CD14-positive monocyte (primary cell): ENCODE measurements at regions not wholly inside any gene's neighbourhood (a gene's known extent, or its start where the extent isn't known, plus 50 kb on each side); places are given as distances from the start of the nearest gene placed in this dataset.

ENCODE experiments used
- DNase-seq, 3 donors: peaks; one replicate each; pipeline ENCODE4 v3.0.0-alpha.2; 2011 to 2022
- H2AFZ ChIP-seq: 2 replicates; pipeline ENCODE4 v1.6.0; 2012; ENCODE audit warnings: mild to moderate bottlenecking, low read depth, low read length, inconsistent platforms; ENCODE audit not compliant: insufficient read depth, poor library complexity, severe bottlenecking
- H3K27ac ChIP-seq, 2 donors: 1 replicate in 1 of 2; 2 replicates in 1 of 2; pipeline ENCODE4 v1.5.1; 2012 to 2013; ENCODE audit warnings: low read length in 2 of 2, control low read depth in 1 of 2, inconsistent platforms in 1 of 2, low read depth in 1 of 2, mild to moderate bottlenecking in 1 of 2
- H3K27me3 ChIP-seq, 2 donors: one replicate each; pipeline versions ENCODE4 v1.6.0 to v1.6.1; 2011 to 2013; ENCODE audit warnings: low read length in 2 of 2; ENCODE audit not compliant: control insufficient read depth in 2 of 2, insufficient read depth in 2 of 2
- H3K36me3 ChIP-seq, 2 donors: replicated peaks in 1 of 2; 1 replicate in 1 of 2; 2 replicates in 1 of 2; pipeline versions ENCODE4 v1.5.1 to v1.6.1; 2012 to 2013; ENCODE audit warnings: low read length in 2 of 2, control low read depth in 1 of 2, inconsistent platforms in 1 of 2, mild to moderate bottlenecking in 1 of 2; ENCODE audit not compliant: insufficient read depth in 2 of 2, control insufficient read depth in 1 of 2
- H3K4me1 ChIP-seq, 2 donors: 1 replicate in 1 of 2; 2 replicates in 1 of 2; pipeline versions ENCODE4 v1.5.1 to v1.6.1; 2012 to 2013; ENCODE audit warnings: low read length in 2 of 2, control low read depth in 1 of 2, inconsistent platforms in 1 of 2, mild to moderate bottlenecking in 1 of 2, moderate library complexity in 1 of 2; ENCODE audit not compliant: insufficient read depth in 2 of 2, control insufficient read depth in 1 of 2
- H3K4me2 ChIP-seq: replicated peaks from 2 replicates; pipeline ENCODE3; 2012; ENCODE audit warnings: low read length, moderate library complexity, mild to moderate bottlenecking; ENCODE audit not compliant: poor library complexity, severe bottlenecking; ENCODE audit errors: extremely low read depth
- H3K4me3 ChIP-seq, 3 experiments: fragments of 200-600 bp in 1 of 3; sonication (generic) in 1 of 3; replicated peaks in 1 of 3; 1 replicate in 2 of 3; 2 replicates in 1 of 3; pipeline ENCODE4 v1.5.1; 2011 to 2013; ENCODE audit warnings: low read length in 3 of 3, mild to moderate bottlenecking in 3 of 3, control low read depth in 2 of 3, low read depth in 2 of 3, inconsistent platforms in 1 of 3, moderate library complexity in 1 of 3
- H3K79me2 ChIP-seq: 2 replicates; pipeline ENCODE4 v1.6.0; 2012; ENCODE audit warnings: mild to moderate bottlenecking, control low read depth, inconsistent platforms, low read length, moderate library complexity; ENCODE audit not compliant: insufficient read depth
- H3K9ac ChIP-seq: 2 replicates; pipeline ENCODE4 v1.6.0; 2017; ENCODE audit warnings: low read length, mild to moderate bottlenecking; ENCODE audit not compliant: insufficient read depth, poor library complexity, severe bottlenecking
- H3K9me3 ChIP-seq, 2 donors: replicated peaks in 1 of 2; 1 replicate in 1 of 2; 2 replicates in 1 of 2; pipeline versions ENCODE4 v1.5.1 to v1.6.1; 2012 to 2013; ENCODE audit warnings: low read length in 2 of 2, control low read depth in 1 of 2; ENCODE audit not compliant: control insufficient read depth in 1 of 2, insufficient read depth in 1 of 2
- H4K20me1 ChIP-seq: 2 replicates; pipeline ENCODE4 v1.6.0; 2012; ENCODE audit warnings: mild to moderate bottlenecking, low read length, control low read depth, moderate library complexity; ENCODE audit not compliant: insufficient read depth
- H3K27ac Mint-ChIP-seq, 7 donors: one replicate each; pipeline ENCODE4 v1.8.0; 2020; ENCODE audit warnings: mild to moderate bottlenecking in 7 of 7, mixed read lengths in 7 of 7, moderate library complexity in 6 of 7, inconsistent platforms in 2 of 7
- H3K27me3 Mint-ChIP-seq, 3 donors: one replicate each; pipeline ENCODE4 v1.8.0; 2021 to 2022; ENCODE audit warnings: low read depth in 3 of 3, mild to moderate bottlenecking in 3 of 3, mixed read lengths in 3 of 3, moderate library complexity in 3 of 3, inconsistent platforms in 1 of 3
- H3K36me3 Mint-ChIP-seq, 2 donors: one replicate each; pipeline ENCODE4 v1.8.0; 2020; ENCODE audit warnings: mixed read lengths in 2 of 2, inconsistent platforms in 1 of 2, mild to moderate bottlenecking in 1 of 2
- H3K4me1 Mint-ChIP-seq: one replicate; pipeline ENCODE4 v1.8.0; 2020; ENCODE audit warnings: mild to moderate bottlenecking, mixed read lengths
- H3K4me3 Mint-ChIP-seq, 2 donors: one replicate each; pipeline ENCODE4 v1.8.0; 2020; ENCODE audit warnings: mild to moderate bottlenecking in 2 of 2, mixed read lengths in 2 of 2, moderate library complexity in 1 of 2
- H3K9me3 Mint-ChIP-seq, 7 donors: one replicate each; pipeline ENCODE4 v1.8.0; 2020 to 2022; ENCODE audit warnings: mixed read lengths in 7 of 7, mild to moderate bottlenecking in 6 of 7, moderate library complexity in 6 of 7, inconsistent platforms in 2 of 7
- WGBS: methylation state at CpG from one replicate; pipeline ENCODE4 v1.1.5; 2013; ENCODE audit warnings: missing lambda C conversion rate; ENCODE audit not compliant: insufficient coverage; 5-methylcytosine and 5-hydroxymethylcytosine counted together
- intact Hi-C, 2 donors: fragments of 100-400 bp; cut with micrococcal nuclease; formaldehyde crosslinking; loops; one replicate each; pipeline versions ENCODE4 v1.15.0 to v1.15.1; 2023
- TF ChIP-seq, protein P1 (sequence below): fragments of 200-600 bp; IDR thresholded peaks from one replicate; pipeline ENCODE4 v1.8.0; 2022; ENCODE audit warnings: antibody characterized with exemption, mild to moderate bottlenecking

DNA sequence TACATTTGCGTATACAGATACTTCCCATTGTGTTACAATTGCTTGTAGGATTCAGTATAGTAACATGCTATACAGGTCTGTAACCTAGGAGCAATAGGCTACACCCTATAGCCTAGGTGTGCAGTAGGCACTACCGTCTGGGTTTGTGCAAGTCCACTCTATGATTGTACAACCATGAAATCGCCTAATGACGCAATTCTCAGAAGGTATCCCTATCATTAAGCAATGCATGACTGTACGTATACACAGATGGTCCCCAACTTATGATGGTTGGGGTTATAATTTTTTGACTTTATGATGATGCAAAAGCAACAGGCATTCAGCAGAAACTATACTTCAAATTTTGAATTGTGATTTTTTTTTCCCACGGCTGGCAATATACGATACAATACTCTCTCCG lies 458.2 kb upstream of the NOX3 start:
- Histone ChIP-seq H4K20me1 (no peaks in the 10 kb centered on the region), H2AFZ (no peak overlapping the region), H3K36me3 (no peaks in the 10 kb centered on the region), H3K4me1 (no peaks in the 10 kb centered on the region), H3K4me3 (no peak overlapping the region), H3K79me2 (no peaks in the 10 kb centered on the region), H3K4me2 (no peak overlapping the region), H3K27me3 (no peaks in the 10 kb centered on the region), H3K9ac (no peak overlapping the region), H3K9me3 (peaks cover 11 to 22% of the 10 kb centered on the region in 2 donors), H3K27ac (no peak overlapping the region)
- DNase-seq, result no peak
- H3K4me1 Mint-ChIP-seq, result no peaks in the 10 kb centered on the region
- WGBS, result 100% methylated on average over 3 of the region's 8 CpGs
- peaks cover 4 to 29% (median 19%) of the 10 kb centered on the region in 7 donors for H3K9me3 Mint-ChIP-seq
- intact Hi-C loops, result no loop called here
- H3K27ac Mint-ChIP-seq, result no peak overlapping the region
- no peaks in the 10 kb centered on the region for H3K36me3 Mint-ChIP-seq
- H3K4me3 Mint-ChIP-seq, result no peak overlapping the region
- TF ChIP-seq, protein P1, sequence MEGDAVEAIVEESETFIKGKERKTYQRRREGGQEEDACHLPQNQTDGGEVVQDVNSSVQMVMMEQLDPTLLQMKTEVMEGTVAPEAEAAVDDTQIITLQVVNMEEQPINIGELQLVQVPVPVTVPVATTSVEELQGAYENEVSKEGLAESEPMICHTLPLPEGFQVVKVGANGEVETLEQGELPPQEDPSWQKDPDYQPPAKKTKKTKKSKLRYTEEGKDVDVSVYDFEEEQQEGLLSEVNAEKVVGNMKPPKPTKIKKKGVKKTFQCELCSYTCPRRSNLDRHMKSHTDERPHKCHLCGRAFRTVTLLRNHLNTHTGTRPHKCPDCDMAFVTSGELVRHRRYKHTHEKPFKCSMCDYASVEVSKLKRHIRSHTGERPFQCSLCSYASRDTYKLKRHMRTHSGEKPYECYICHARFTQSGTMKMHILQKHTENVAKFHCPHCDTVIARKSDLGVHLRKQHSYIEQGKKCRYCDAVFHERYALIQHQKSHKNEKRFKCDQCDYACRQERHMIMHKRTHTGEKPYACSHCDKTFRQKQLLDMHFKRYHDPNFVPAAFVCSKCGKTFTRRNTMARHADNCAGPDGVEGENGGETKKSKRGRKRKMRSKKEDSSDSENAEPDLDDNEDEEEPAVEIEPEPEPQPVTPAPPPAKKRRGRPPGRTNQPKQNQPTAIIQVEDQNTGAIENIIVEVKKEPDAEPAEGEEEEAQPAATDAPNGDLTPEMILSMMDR, result no peak
- H3K27me3 Mint-ChIP-seq, result no peaks in the 10 kb centered on the region

GRCh38 chr6:155909710-155910109 lies 454.1 kb upstream of the NOX3 start:
- TF ChIP-seq, protein P1, result no peak
- H3K9ac ChIP-seq, result no peak overlapping the region
- H3K27ac ChIP-seq, result no peak overlapping the region
- no peaks in the 10 kb centered on the region for H4K20me1 ChIP-seq
- DNase-seq, result no peak
- no peaks in the 10 kb centered on the region for H3K36me3 Mint-ChIP-seq
- H3K27me3 Mint-ChIP-seq, result no peaks in the 10 kb centered on the region
- H3K79me2 ChIP-seq, result no peaks in the 10 kb centered on the region
- no peaks in the 10 kb centered on the region for H3K36me3 ChIP-seq
- WGBS, result 82% methylated on average over 2 of the region's 2 CpGs
- H2AFZ ChIP-seq, result no peak overlapping the region
- H3K27me3 ChIP-seq, result no peaks in the 10 kb centered on the region
- no peak overlapping the region for H3K4me2 ChIP-seq
- no peaks in the 10 kb centered on the region for H3K4me1 ChIP-seq
- H3K9me3 Mint-ChIP-seq, result peaks cover 10 to 32% (median 21%) of the 10 kb centered on the region in 7 donors
- H3K4me3 ChIP-seq, result no peak overlapping the region
- H3K4me1 Mint-ChIP-seq, result no peaks in the 10 kb centered on the region
- no peak overlapping the region for H3K27ac Mint-ChIP-seq
- intact Hi-C loops, result no loop called here
- no peak overlapping the region for H3K4me3 Mint-ChIP-seq
- peaks cover 16 to 24% of the 10 kb centered on the region in 2 donors for H3K9me3 ChIP-seq
